HCT116 (cell line): ENCODE measurements at regions not wholly inside any gene's neighbourhood (a gene's known extent, or its start where the extent isn't known, plus 50 kb on each side); places are given as distances from the start of the nearest gene placed in this dataset.

Experiments
- ATAC-seq: fragments of 200-7000 bp; cut with Tn5 transposase; 2 replicates; pipeline ENCODE4 v1.9.1; 2020; ENCODE audit warnings: mild to moderate bottlenecking, moderate library complexity
- BruUV-seq: library from RNA; stranded (reverse); fragments of 400-500 nt; replicated peaks from 2 replicates; lab custom pipeline; 2021; lab: Mats Ljungman, UMichigan
- CTCF ChIA-PET: fragments of 300-600 bp; sonication (Branson Sonifier 250); formaldehyde crosslinking; loops from one replicate; lab custom pipeline; 2021; ENCODE audit warnings: antibody characterized with exemption; lab: Charles Lee
- POLR2A ChIA-PET: fragments of 300-600, 350-600 bp; sonication (Branson Sonifier 250); formaldehyde crosslinking; loops from one replicate; lab custom pipeline; 2021; ENCODE audit warnings: antibody characterized with exemption; lab: Charles Lee
- RAD21 ChIA-PET, 2 experiments: fragments of 300-600 bp; sonication (Branson Sonifier 250); formaldehyde crosslinking; loops; one replicate each; lab custom pipeline; 2023; ENCODE audit warnings: low total read pairs in 2 of 2; ENCODE audit not compliant: uncharacterized antibody in 2 of 2, unreplicated experiment in 2 of 2, low non-redundant PET in 1 of 2; lab: Charles Lee
- DNase-seq: peaks from one replicate; pipeline ENCODE4 v3.0.0-alpha.2; 2010; ENCODE audit warnings: low read depth, low spot score
- H2AFZ ChIP-seq: fragments of 200-600 bp; shearing (Covaris generic), sonication (generic); 2 replicates; pipeline ENCODE4 v1.6.1; 2017; ENCODE audit warnings: low read depth, mixed run types, mixed read lengths, antibody characterized with exemption, low read length; ENCODE audit not compliant: poor library complexity, severe bottlenecking
- H3K27ac ChIP-seq: 2 replicates; pipeline ENCODE4 v1.5.1; 2012; ENCODE audit warnings: low read depth, low read length
- H3K27me3 ChIP-seq: fragments of 200-600 bp; sonication (generic); 2 replicates; pipeline ENCODE4 v1.6.1; 2016; ENCODE audit warnings: mixed run types, low read length, mixed read lengths; ENCODE audit not compliant: insufficient read depth
- H3K36me3 ChIP-seq, 2 experiments: fragments of 200-500 bp in 1 of 2; fragments of 200-600 bp in 1 of 2; sonication (Bioruptor generic) in 1 of 2; sonication (generic) in 1 of 2; 2 replicates each; pipeline versions ENCODE4 v1.5.1 to v1.6.1; 2014 to 2016; ENCODE audit warnings: low read length in 2 of 2, inconsistent platforms in 1 of 2, mixed read lengths in 1 of 2, mixed run types in 1 of 2; ENCODE audit not compliant: insufficient read depth in 2 of 2, control insufficient read depth in 1 of 2
- H3K4me1 ChIP-seq, 2 experiments: fragments of 200-600 bp in 1 of 2; sonication (generic) in 1 of 2; 2 replicates each; pipeline versions ENCODE4 v1.5.1 to v1.6.1; 2012 to 2017; ENCODE audit warnings: low read length in 2 of 2, inconsistent platforms in 1 of 2, mild to moderate bottlenecking in 1 of 2, mixed read lengths in 1 of 2, mixed run types in 1 of 2, moderate library complexity in 1 of 2; ENCODE audit not compliant: insufficient read depth in 2 of 2, control insufficient read depth in 1 of 2
- H3K4me2 ChIP-seq: fragments of 200-600 bp; sonication (generic); 2 replicates; pipeline ENCODE4 v1.6.1; 2017; ENCODE audit warnings: mixed run types, low read length, mixed read lengths
- H3K4me3 ChIP-seq, 2 experiments: fragments of 200-600 bp in 1 of 2; sonication (generic) in 1 of 2; replicated peaks in 1 of 2; 2 replicates each; pipeline ENCODE4 v1.5.1; 2011 to 2016; ENCODE audit warnings: low read length in 2 of 2, control low read depth in 1 of 2, low read depth in 1 of 2, mild to moderate bottlenecking in 1 of 2, mixed read lengths in 1 of 2, mixed run types in 1 of 2
- H3K79me2 ChIP-seq: fragments of 200-600 bp; sonication (generic); 2 replicates; pipeline ENCODE4 v1.6.1; 2017; ENCODE audit warnings: mild to moderate bottlenecking, mixed run types, low read length, moderate library complexity, mixed read lengths; ENCODE audit not compliant: insufficient read depth
- H3K9ac ChIP-seq: fragments of 200-600 bp; sonication (generic); 2 replicates; pipeline ENCODE4 v1.6.1; 2016; ENCODE audit warnings: low read length, mixed read lengths
- H3K9me2 ChIP-seq: fragments of 200-600 bp; sonication (generic), shearing (Covaris generic); 2 replicates; pipeline ENCODE4 v1.6.1; 2017; ENCODE audit warnings: mixed run types, mild to moderate bottlenecking, moderate library complexity; ENCODE audit not compliant: insufficient read depth
- H3K9me3 ChIP-seq, 2 experiments: fragments of 200-500 bp in 1 of 2; fragments of 200-600 bp in 1 of 2; sonication (Bioruptor generic) in 1 of 2; sonication (generic) in 1 of 2; 2 replicates each; pipeline ENCODE4 v1.6.1; 2014 to 2017; ENCODE audit warnings: low read length in 2 of 2, mixed read lengths in 2 of 2, inconsistent platforms in 1 of 2, low read depth in 1 of 2, mild to moderate bottlenecking in 1 of 2, mixed run types in 1 of 2, moderate library complexity in 1 of 2; ENCODE audit not compliant: control insufficient read depth in 1 of 2, insufficient read depth in 1 of 2
- H4K20me1 ChIP-seq: fragments of 200-600 bp; sonication (generic), shearing (Covaris generic); 2 replicates; pipeline ENCODE4 v1.6.1; 2017; ENCODE audit warnings: mixed run types, mild to moderate bottlenecking, moderate library complexity; ENCODE audit not compliant: insufficient read depth
- CBX3 ChIP-seq: IDR thresholded peaks from 2 replicates; pipeline ENCODE4 v1.6.1; 2012; ENCODE audit warnings: low read depth
- CEBPB ChIP-seq: IDR thresholded peaks from 2 replicates; pipeline ENCODE4 v1.6.1; 2012; ENCODE audit warnings: low read depth
- EGR1 ChIP-seq: IDR thresholded peaks from 2 replicates; pipeline ENCODE4 v1.6.1; 2012; ENCODE audit warnings: low read depth
- EZH2 ChIP-seq: fragments of 200-600 bp; sonication (generic); IDR thresholded peaks from 2 replicates; pipeline ENCODE4 v1.6.1; 2017; ENCODE audit warnings: antibody characterized with exemption, mixed run types
- JUND ChIP-seq: IDR thresholded peaks from 2 replicates; pipeline ENCODE4 v1.6.1; 2012
- MAX ChIP-seq: IDR thresholded peaks from 2 replicates; pipeline ENCODE4 v1.6.1; 2012
- POLR2A ChIP-seq: IDR thresholded peaks from 2 replicates; pipeline ENCODE4 v1.7.0; 2011; ENCODE audit warnings: borderline replicate concordance; ENCODE audit not compliant: insufficient read depth, insufficient read length; ENCODE audit errors: extremely low read depth
- ZNF274 ChIP-seq: fragments of 200-500 bp; sonication (Bioruptor generic); IDR thresholded peaks from 2 replicates; pipeline ENCODE4 v1.6.1; 2014; ENCODE audit warnings: mild to moderate bottlenecking, low read depth, low read length, inconsistent platforms
- intact Hi-C: fragments of 100-400 bp; cut with micrococcal nuclease; formaldehyde crosslinking; loops from 2 replicates; pipeline ENCODE4 v1.10.0; 2022
- TF ChIP-seq, protein P1 (sequence below): IDR thresholded peaks from 2 replicates; pipeline ENCODE4 v1.6.1; 2012; ENCODE audit warnings: low read depth

DNA sequence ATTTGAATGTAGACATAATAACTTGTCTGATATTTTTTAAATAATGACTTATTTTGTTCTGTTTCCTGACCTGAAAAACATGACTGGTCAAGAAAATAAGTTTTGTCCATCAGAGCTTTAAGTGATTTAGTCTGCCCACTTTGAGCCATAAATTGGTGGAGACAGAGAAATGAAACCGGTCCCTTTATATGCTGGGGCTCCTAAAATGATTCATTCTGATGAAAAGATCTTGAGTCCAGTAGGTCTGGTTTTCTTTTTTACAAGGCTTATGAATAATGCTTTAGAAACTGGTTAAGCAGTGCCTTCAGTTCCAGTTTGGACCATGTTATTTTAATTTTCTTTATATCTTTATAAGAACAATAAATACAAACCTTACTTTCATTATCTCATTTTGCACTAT lies 293.2 kb downstream of the DIPK2A start:
- Histone ChIP-seq H2AFZ (no peak overlapping the region), H3K4me1 (no peaks in the 10 kb centered on the region), H3K4me2 (no peak overlapping the region), H3K9ac (no peak overlapping the region), H4K20me1 (no peaks in the 10 kb centered on the region), H3K9me3 (no peaks in the 10 kb centered on the region), H3K27me3 (no peaks in the 10 kb centered on the region), H3K79me2 (no peaks in the 10 kb centered on the region), H3K27ac (no peak overlapping the region), H3K9me2 (no peaks in the 10 kb centered on the region), H3K4me3 (no peak overlapping the region), H3K36me3 (no peaks in the 10 kb centered on the region)
- BruUV-seq: no TSS peak
- intact Hi-C loops: no loop called here
- TF ChIP-seq ZNF274 (no peak), EZH2 (no peak), JUND (no peak), CBX3 (no peak), CEBPB (no peak), POLR2A (no peak), EGR1 (no peak), MAX (no peak)
- TF ChIP-seq, protein P1, sequence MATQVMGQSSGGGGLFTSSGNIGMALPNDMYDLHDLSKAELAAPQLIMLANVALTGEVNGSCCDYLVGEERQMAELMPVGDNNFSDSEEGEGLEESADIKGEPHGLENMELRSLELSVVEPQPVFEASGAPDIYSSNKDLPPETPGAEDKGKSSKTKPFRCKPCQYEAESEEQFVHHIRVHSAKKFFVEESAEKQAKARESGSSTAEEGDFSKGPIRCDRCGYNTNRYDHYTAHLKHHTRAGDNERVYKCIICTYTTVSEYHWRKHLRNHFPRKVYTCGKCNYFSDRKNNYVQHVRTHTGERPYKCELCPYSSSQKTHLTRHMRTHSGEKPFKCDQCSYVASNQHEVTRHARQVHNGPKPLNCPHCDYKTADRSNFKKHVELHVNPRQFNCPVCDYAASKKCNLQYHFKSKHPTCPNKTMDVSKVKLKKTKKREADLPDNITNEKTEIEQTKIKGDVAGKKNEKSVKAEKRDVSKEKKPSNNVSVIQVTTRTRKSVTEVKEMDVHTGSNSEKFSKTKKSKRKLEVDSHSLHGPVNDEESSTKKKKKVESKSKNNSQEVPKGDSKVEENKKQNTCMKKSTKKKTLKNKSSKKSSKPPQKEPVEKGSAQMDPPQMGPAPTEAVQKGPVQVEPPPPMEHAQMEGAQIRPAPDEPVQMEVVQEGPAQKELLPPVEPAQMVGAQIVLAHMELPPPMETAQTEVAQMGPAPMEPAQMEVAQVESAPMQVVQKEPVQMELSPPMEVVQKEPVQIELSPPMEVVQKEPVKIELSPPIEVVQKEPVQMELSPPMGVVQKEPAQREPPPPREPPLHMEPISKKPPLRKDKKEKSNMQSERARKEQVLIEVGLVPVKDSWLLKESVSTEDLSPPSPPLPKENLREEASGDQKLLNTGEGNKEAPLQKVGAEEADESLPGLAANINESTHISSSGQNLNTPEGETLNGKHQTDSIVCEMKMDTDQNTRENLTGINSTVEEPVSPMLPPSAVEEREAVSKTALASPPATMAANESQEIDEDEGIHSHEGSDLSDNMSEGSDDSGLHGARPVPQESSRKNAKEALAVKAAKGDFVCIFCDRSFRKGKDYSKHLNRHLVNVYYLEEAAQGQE: no peak
- ChIA-PET RAD21 (no interaction called here), CTCF (no interaction called here), POLR2A (no interaction called here)
- DNase-seq (no peak), ATAC-seq (no peak)
